GM12878 (cell line): ENCODE measurements at regions not wholly inside any gene's neighbourhood (a gene's known extent, or its start where the extent isn't known, plus 50 kb on each side); places are given as distances from the start of the nearest gene placed in this dataset.

ENCODE experiments used
- BRCA1 ChIP-seq: IDR thresholded peaks from 2 replicates; pipeline ENCODE4 v1.6.1; 2011; ENCODE audit warnings: low read depth, low read length, improper control_type of control experiment
- CEBPB ChIP-seq, 2 experiments: fragments of 150-350 bp in 1 of 2; IDR thresholded peaks; 2 replicates each; pipeline ENCODE4 v1.6.1; 2012 to 2014; ENCODE audit warnings: low read depth in 2 of 2, low read length in 2 of 2, borderline replicate concordance in 1 of 2, inconsistent platforms in 1 of 2
- EP300 ChIP-seq, 2 experiments: fragments of 150-350 bp in 1 of 2; IDR thresholded peaks; 2 replicates each; pipeline ENCODE4 v1.6.1; 2011 to 2012; ENCODE audit warnings: low read depth in 2 of 2, low read length in 2 of 2, borderline replicate concordance in 1 of 2, improper control_type of control experiment in 1 of 2, inconsistent platforms in 1 of 2; ENCODE audit not compliant: control insufficient read depth in 1 of 2
- TARDBP ChIP-seq: IDR thresholded peaks from 2 replicates; pipeline ENCODE4 v1.6.1; 2016; ENCODE audit warnings: borderline replicate concordance
- TCF12 ChIP-seq: IDR thresholded peaks from 2 replicates; pipeline ENCODE4 v1.6.1; 2011; ENCODE audit warnings: low read depth, mild to moderate bottlenecking, low read length
- YBX1 ChIP-seq: fragments of 450-650 bp; IDR thresholded peaks from 2 replicates; pipeline ENCODE4 v1.6.1; 2016; ENCODE audit warnings: antibody characterized with exemption
- TF ChIP-seq, protein P1 (sequence below): IDR thresholded peaks from 2 replicates; pipeline ENCODE4 v1.6.1; 2012; ENCODE audit warnings: mild to moderate bottlenecking, low read depth, low read length
- TF ChIP-seq, protein P2 (sequence below): fragments of 450-650 bp; IDR thresholded peaks from 2 replicates; pipeline ENCODE4 v1.6.1; 2017; ENCODE audit warnings: mild to moderate bottlenecking, moderate library complexity

DNA sequence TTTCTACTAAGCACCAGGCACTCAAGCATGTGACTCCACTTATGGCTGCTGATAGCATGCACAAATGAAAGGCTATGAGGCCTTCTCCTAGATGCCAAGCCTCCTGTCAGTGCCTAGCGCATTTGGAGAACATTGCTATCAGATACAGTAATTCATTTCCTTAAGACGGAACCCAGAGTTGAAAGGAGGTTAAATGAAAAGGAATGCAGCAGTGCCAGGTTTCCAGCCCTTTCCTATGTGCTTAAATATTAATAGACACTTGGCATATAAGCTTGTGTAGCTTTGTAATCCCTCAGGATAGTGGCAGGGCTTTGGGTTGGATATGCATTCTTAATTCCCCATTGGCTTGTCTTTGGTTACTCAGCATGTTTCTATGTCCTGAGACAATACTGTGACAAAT lies 140.1 kb upstream of the FRY start (continued):
- TF ChIP-seq, protein P1, sequence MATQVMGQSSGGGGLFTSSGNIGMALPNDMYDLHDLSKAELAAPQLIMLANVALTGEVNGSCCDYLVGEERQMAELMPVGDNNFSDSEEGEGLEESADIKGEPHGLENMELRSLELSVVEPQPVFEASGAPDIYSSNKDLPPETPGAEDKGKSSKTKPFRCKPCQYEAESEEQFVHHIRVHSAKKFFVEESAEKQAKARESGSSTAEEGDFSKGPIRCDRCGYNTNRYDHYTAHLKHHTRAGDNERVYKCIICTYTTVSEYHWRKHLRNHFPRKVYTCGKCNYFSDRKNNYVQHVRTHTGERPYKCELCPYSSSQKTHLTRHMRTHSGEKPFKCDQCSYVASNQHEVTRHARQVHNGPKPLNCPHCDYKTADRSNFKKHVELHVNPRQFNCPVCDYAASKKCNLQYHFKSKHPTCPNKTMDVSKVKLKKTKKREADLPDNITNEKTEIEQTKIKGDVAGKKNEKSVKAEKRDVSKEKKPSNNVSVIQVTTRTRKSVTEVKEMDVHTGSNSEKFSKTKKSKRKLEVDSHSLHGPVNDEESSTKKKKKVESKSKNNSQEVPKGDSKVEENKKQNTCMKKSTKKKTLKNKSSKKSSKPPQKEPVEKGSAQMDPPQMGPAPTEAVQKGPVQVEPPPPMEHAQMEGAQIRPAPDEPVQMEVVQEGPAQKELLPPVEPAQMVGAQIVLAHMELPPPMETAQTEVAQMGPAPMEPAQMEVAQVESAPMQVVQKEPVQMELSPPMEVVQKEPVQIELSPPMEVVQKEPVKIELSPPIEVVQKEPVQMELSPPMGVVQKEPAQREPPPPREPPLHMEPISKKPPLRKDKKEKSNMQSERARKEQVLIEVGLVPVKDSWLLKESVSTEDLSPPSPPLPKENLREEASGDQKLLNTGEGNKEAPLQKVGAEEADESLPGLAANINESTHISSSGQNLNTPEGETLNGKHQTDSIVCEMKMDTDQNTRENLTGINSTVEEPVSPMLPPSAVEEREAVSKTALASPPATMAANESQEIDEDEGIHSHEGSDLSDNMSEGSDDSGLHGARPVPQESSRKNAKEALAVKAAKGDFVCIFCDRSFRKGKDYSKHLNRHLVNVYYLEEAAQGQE: no peak
- TF ChIP-seq YBX1: no peak
- no peak for TF ChIP-seq TCF12
- no peak for TF ChIP-seq EP300 (IDR thresholded peaks at IDR 0.05; ENCODE audit: borderline replicate concordance in 1 of 2, control insufficient read depth in 1 of 2, low read depth in 2 of 2, low read length in 2 of 2)
- no peak for TF ChIP-seq BRCA1
- TF ChIP-seq, protein P2, sequence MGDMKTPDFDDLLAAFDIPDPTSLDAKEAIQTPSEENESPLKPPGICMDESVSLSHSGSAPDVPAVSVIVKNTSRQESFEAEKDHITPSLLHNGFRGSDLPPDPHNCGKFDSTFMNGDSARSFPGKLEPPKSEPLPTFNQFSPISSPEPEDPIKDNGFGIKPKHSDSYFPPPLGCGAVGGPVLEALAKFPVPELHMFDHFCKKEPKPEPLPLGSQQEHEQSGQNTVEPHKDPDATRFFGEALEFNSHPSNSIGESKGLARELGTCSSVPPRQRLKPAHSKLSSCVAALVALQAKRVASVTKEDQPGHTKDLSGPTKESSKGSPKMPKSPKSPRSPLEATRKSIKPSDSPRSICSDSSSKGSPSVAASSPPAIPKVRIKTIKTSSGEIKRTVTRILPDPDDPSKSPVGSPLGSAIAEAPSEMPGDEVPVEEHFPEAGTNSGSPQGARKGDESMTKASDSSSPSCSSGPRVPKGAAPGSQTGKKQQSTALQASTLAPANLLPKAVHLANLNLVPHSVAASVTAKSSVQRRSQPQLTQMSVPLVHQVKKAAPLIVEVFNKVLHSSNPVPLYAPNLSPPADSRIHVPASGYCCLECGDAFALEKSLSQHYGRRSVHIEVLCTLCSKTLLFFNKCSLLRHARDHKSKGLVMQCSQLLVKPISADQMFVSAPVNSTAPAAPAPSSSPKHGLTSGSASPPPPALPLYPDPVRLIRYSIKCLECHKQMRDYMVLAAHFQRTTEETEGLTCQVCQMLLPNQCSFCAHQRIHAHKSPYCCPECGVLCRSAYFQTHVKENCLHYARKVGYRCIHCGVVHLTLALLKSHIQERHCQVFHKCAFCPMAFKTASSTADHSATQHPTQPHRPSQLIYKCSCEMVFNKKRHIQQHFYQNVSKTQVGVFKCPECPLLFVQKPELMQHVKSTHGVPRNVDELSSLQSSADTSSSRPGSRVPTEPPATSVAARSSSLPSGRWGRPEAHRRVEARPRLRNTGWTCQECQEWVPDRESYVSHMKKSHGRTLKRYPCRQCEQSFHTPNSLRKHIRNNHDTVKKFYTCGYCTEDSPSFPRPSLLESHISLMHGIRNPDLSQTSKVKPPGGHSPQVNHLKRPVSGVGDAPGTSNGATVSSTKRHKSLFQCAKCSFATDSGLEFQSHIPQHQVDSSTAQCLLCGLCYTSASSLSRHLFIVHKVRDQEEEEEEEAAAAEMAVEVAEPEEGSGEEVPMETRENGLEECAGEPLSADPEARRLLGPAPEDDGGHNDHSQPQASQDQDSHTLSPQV: no peak
- no peak for TF ChIP-seq TARDBP
- TF ChIP-seq CEBPB (IDR thresholded peaks at IDR 0.05; ENCODE audit: borderline replicate concordance in 1 of 2, low read depth in 2 of 2, low read length in 2 of 2): no peak
